SK-N-SH (cell line): ENCODE measurements at regions not wholly inside any gene's neighbourhood (a gene's known extent, or its start where the extent isn't known, plus 50 kb on each side); places are given as distances from the start of the nearest gene placed in this dataset.

Source experiments
- CTCF ChIA-PET: fragments of 300-600, 350-600 bp; formaldehyde crosslinking; extraction: SDS; loops from one replicate; lab custom pipeline; 2021; lab: Yijun Ruan, JAX
- POLR2A ChIA-PET: fragments of 350-600 bp; sonication (Branson Sonifier 250); formaldehyde crosslinking; extraction: SDS; loops from one replicate; lab custom pipeline; 2020; ENCODE audit warnings: antibody characterized with exemption, inconsistent platforms; lab: Yijun Ruan, JAX
- DNase-seq: peaks from one replicate; pipeline ENCODE4 v3.0.0; 2012
- H2AFZ ChIP-seq: fragments of 200-600 bp; sonication (generic); 2 replicates; pipeline ENCODE4 v1.8.1; 2016; ENCODE audit warnings: antibody characterized with exemption, mild to moderate bottlenecking, low read depth
- H3F3A ChIP-seq: fragments of 200-600 bp; sonication (generic); replicated peaks from 2 replicates; pipeline ENCODE3; 2016; ENCODE audit warnings: antibody characterized with exemption, mild to moderate bottlenecking; ENCODE audit not compliant: insufficient read depth
- H3K27ac ChIP-seq, 2 experiments: fragments of 200-500 bp in 1 of 2; fragments of 200-600 bp in 1 of 2; sonication (Bioruptor generic) in 1 of 2; sonication (generic), shearing (Covaris generic) in 1 of 2; 2 replicates each; pipeline versions ENCODE4 v1.5.1 to v1.6.1; 2014 to 2016; ENCODE audit warnings: low read depth in 2 of 2, inconsistent platforms in 1 of 2, low read length in 1 of 2, mild to moderate bottlenecking in 1 of 2, mixed read lengths in 1 of 2
- H3K27me3 ChIP-seq: fragments of 200-600 bp; sonication (generic), shearing (Covaris generic); 2 replicates; pipeline ENCODE4 v1.6.1; 2016; ENCODE audit warnings: mixed run types; ENCODE audit not compliant: insufficient read depth
- H3K36me3 ChIP-seq, 2 experiments: fragments of 200-500 bp in 1 of 2; fragments of 200-600 bp in 1 of 2; sonication (Bioruptor generic) in 1 of 2; sonication (generic) in 1 of 2; replicated peaks in 1 of 2; 2 replicates each; pipeline versions ENCODE3 to v1.5.1; 2014 to 2016; ENCODE audit warnings: low read length in 1 of 2, mild to moderate bottlenecking in 1 of 2; ENCODE audit not compliant: insufficient read depth in 2 of 2, control insufficient read depth in 1 of 2
- H3K4me1 ChIP-seq, 2 experiments: fragments of 200-500 bp in 1 of 2; fragments of 200-600 bp in 1 of 2; sonication (Bioruptor generic) in 1 of 2; sonication (generic), shearing (Covaris generic) in 1 of 2; 2 replicates each; pipeline versions ENCODE4 v1.5.1 to v1.6.1; 2014 to 2016; ENCODE audit warnings: low read depth in 1 of 2, low read length in 1 of 2, mixed run types in 1 of 2; ENCODE audit not compliant: insufficient read depth in 2 of 2, control insufficient read depth in 1 of 2
- H3K4me2 ChIP-seq: fragments of 200-600 bp; sonication (generic), shearing (Covaris generic); 2 replicates; pipeline ENCODE4 v1.6.1; 2017; ENCODE audit warnings: mixed run types
- H3K4me3 ChIP-seq, 2 experiments: fragments of 200-500 bp in 1 of 2; fragments of 200-600 bp in 1 of 2; sonication (Bioruptor generic) in 1 of 2; sonication (generic), shearing (Covaris generic) in 1 of 2; 2 replicates each; pipeline versions ENCODE4 v1.5.1 to v1.8.1; 2014 to 2016; ENCODE audit warnings: low read depth in 2 of 2, inconsistent platforms in 1 of 2, low read length in 1 of 2, mild to moderate bottlenecking in 1 of 2, mixed read lengths in 1 of 2, moderate library complexity in 1 of 2
- H3K79me2 ChIP-seq: fragments of 200-600 bp; sonication (generic); 2 replicates; pipeline ENCODE4 v1.8.1; 2017; ENCODE audit warnings: mild to moderate bottlenecking; ENCODE audit not compliant: insufficient read depth
- H3K9ac ChIP-seq: fragments of 200-600 bp; sonication (generic); 2 replicates; pipeline ENCODE4 v1.6.1; 2017; ENCODE audit warnings: mixed run types
- H3K9me2 ChIP-seq: fragments of 200-600 bp; sonication (generic); 2 replicates; pipeline ENCODE4 v1.6.1; 2017; ENCODE audit warnings: mixed run types
- H3K9me3 ChIP-seq: fragments of 200-600 bp; sonication (generic); 2 replicates; pipeline ENCODE4 v1.6.1; 2017; ENCODE audit warnings: mixed run types, mild to moderate bottlenecking, moderate library complexity
- H4K20me1 ChIP-seq: fragments of 200-600 bp; sonication (generic); 2 replicates; pipeline ENCODE4 v1.6.1; 2017; ENCODE audit warnings: mild to moderate bottlenecking, mixed run types; ENCODE audit not compliant: insufficient read depth
- CTCF ChIP-seq: fragments of 200-600 bp; sonication (generic); IDR thresholded peaks from 2 replicates; pipeline ENCODE4 v1.6.1; 2017; ENCODE audit warnings: antibody characterized with exemption, mild to moderate bottlenecking, moderate library complexity
- EP300 ChIP-seq, 2 experiments: IDR thresholded peaks; 2 replicates each; pipeline versions ENCODE4 v1.4.0 to v1.6.1; 2012; ENCODE audit warnings: borderline replicate concordance in 1 of 2, low read depth in 1 of 2, low read length in 1 of 2
- EZH2phosphoT487 ChIP-seq: fragments of 200-600 bp; sonication (generic); IDR thresholded peaks from 2 replicates; pipeline ENCODE4 v1.6.1; 2017; ENCODE audit warnings: low read depth, mixed run types, mild to moderate bottlenecking, antibody characterized with exemption, moderate library complexity, borderline replicate concordance
- FOSL2 ChIP-seq: IDR thresholded peaks from 2 replicates; pipeline ENCODE4 v1.4.0; 2012; ENCODE audit warnings: low read depth, mild to moderate bottlenecking, moderate library complexity, borderline replicate concordance
- GATA2 ChIP-seq: sonication (generic); formaldehyde crosslinking; IDR thresholded peaks from 2 replicates; pipeline ENCODE4 v1.5.0; 2020; ENCODE audit warnings: mild to moderate bottlenecking, missing genetic modification reagents
- IRF3 ChIP-seq: fragments of 150-350 bp; IDR thresholded peaks from 2 replicates; pipeline ENCODE4 v1.6.1; 2016; ENCODE audit warnings: mild to moderate bottlenecking, low read depth, low read length
- JUND ChIP-seq: IDR thresholded peaks from 2 replicates; pipeline ENCODE4 v1.4.0; 2012
- MEF2A ChIP-seq: IDR thresholded peaks from 2 replicates; pipeline ENCODE4 v1.4.0; 2012; ENCODE audit warnings: low read depth, borderline replicate concordance
- MXI1 ChIP-seq: IDR thresholded peaks from 2 replicates; pipeline ENCODE4 v1.6.1; 2012; ENCODE audit warnings: mild to moderate bottlenecking, low read depth, low read length, improper control_type of control experiment
- NRF1 ChIP-seq: IDR thresholded peaks from 2 replicates; pipeline ENCODE4 v1.6.1; 2012; ENCODE audit warnings: low read depth, mild to moderate bottlenecking, low read length
- POLR2AphosphoS5 ChIP-seq: IDR thresholded peaks from 2 replicates; pipeline ENCODE4 v1.6.1; 2012; ENCODE audit warnings: low read depth, low read length
- RFX5 ChIP-seq: IDR thresholded peaks from 2 replicates; pipeline ENCODE4 v1.6.1; 2012; ENCODE audit warnings: mild to moderate bottlenecking, improper control_type of control experiment, low read length
- SIN3A ChIP-seq: IDR thresholded peaks from 2 replicates; pipeline ENCODE4 v1.6.1; 2012; ENCODE audit warnings: low read depth, mild to moderate bottlenecking, low read length, moderate library complexity, borderline replicate concordance
- SMC3 ChIP-seq: IDR thresholded peaks from 2 replicates; pipeline ENCODE4 v1.6.1; 2012; ENCODE audit warnings: low read depth, low read length, improper control_type of control experiment
- TEAD4 ChIP-seq: IDR thresholded peaks from 2 replicates; pipeline ENCODE4 v1.4.0; 2012; ENCODE audit warnings: mild to moderate bottlenecking, borderline replicate concordance; ENCODE audit not compliant: insufficient read depth
- USF1 ChIP-seq: IDR thresholded peaks from 2 replicates; pipeline ENCODE4 v1.4.0; 2012; ENCODE audit warnings: low read depth, borderline replicate concordance
- USF2 ChIP-seq: fragments of 150-350 bp; IDR thresholded peaks from 2 replicates; pipeline ENCODE4 v1.6.1; 2017; ENCODE audit warnings: antibody characterized with exemption, low read length, low read depth, borderline replicate concordance
- YY1 ChIP-seq: IDR thresholded peaks from 2 replicates; pipeline ENCODE4 v1.4.0; 2012; ENCODE audit warnings: low read depth, mild to moderate bottlenecking
- WGBS: methylation state at CpG from one replicate; pipeline ENCODE4 v1.1.6; 2017; ENCODE audit warnings: low lambda C conversion rate; 5-methylcytosine and 5-hydroxymethylcytosine counted together

- TF ChIP-seq CTCF = no peak
These were observed 89.5 kb upstream of the HTATIP2 start (continued) for GRCh38 chr11:20274031-20274430.

GRCh38 chr11:20261526-20261925, 101.3 kb upstream of the DBX1 start:
- Histone ChIP-seq H4K20me1 (no peaks in the 10 kb centered on the region), H3K4me2 (no peak overlapping the region), H3K27ac (no peak overlapping the region), H3K4me3 (no peak overlapping the region), H3K9me2 (no peaks in the 10 kb centered on the region), H3K4me1 (no peaks in the 10 kb centered on the region; a peak in 1 of 4 replicates), H2AFZ (peak overlapping the region; percentile 22; the same call in 1 of the 2 replicates), H3K79me2 (no peaks in the 10 kb centered on the region), H3K9me3 (no peaks in the 10 kb centered on the region), H3F3A (no peaks in the 10 kb centered on the region), H3K9ac (no peak overlapping the region), H3K27me3 (no peaks in the 10 kb centered on the region), H3K36me3 (no peaks in the 10 kb centered on the region)
- TF ChIP-seq MEF2A (no peak), NRF1 (no peak), TEAD4 (no peak), MXI1 (no peak), USF2 (no peak), SIN3A (no peak), YY1 (no peak), JUND (no peak), FOSL2 (no peak), POLR2AphosphoS5 (no peak), SMC3 (no peak), EZH2phosphoT487 (no peak), RFX5 (no peak), GATA2 (CRISPR knock-in tag) (no peak)
- POLR2A ChIA-PET = no interaction called here
- CTCF ChIA-PET = interaction anchor here (1.4 to 1.5 kb wide), 2 partner anchors 132 to 133 kb away, joined by 3 to 4 read pairs; no protein-coding TSS in a partner anchor
- no peak for DNase-seq
- 35% methylated on average over 3 of the region's 3 CpGs for WGBS

GRCh38 chr11:20260307-20260706, 100.0 kb upstream of the DBX1 start:
- H3K4me1 ChIP-seq = no peaks in the 10 kb centered on the region; a peak in 1 of 4 replicates
- no peak overlapping the region for H3K9ac ChIP-seq
- no peaks in the 10 kb centered on the region for H3F3A ChIP-seq
- no peaks in the 10 kb centered on the region for H3K9me3 ChIP-seq
- ChIA-PET CTCF (interaction anchor here (1.4 to 1.5 kb wide), 2 partner anchors 131 to 132 kb away, joined by 3 to 4 read pairs; no protein-coding TSS in a partner anchor), POLR2A (no interaction called here)
- H3K79me2 ChIP-seq = no peaks in the 10 kb centered on the region
- H3K4me3 ChIP-seq = no peak overlapping the region
- no peak overlapping the region for H3K4me2 ChIP-seq
- H4K20me1 ChIP-seq = no peaks in the 10 kb centered on the region
- WGBS = 34% methylated on average over 2 of the region's 2 CpGs
- DNase-seq = no peak
- H3K27me3 ChIP-seq = no peaks in the 10 kb centered on the region
- H3K36me3 ChIP-seq = no peaks in the 10 kb centered on the region
- H3K9me2 ChIP-seq = no peaks in the 10 kb centered on the region
- no peak overlapping the region for H2AFZ ChIP-seq
- H3K27ac ChIP-seq = no peak overlapping the region
- no peak for TF ChIP-seq USF1
- TF ChIP-seq NRF1 = no peak
- TF ChIP-seq IRF3 = no peak
- TF ChIP-seq CTCF = no peak
- no peak for TF ChIP-seq EP300 (IDR thresholded peaks at IDR 0.05; ENCODE audit: borderline replicate concordance in 1 of 2, low read depth in 1 of 2, low read length in 1 of 2)
- no peak for TF ChIP-seq SIN3A
- no peak for TF ChIP-seq USF2
